ENCODE measurements at regions not wholly inside any gene's neighbourhood (a gene's known extent, or its start where the extent isn't known, plus 50 kb on each side); places are given as distances from the start of the nearest gene placed in this dataset.

GRCh38 chr10:45147000-45147399 lies 146.3 kb downstream of the ZNF22 start:
- TF ChIP-seq, protein P1, sequence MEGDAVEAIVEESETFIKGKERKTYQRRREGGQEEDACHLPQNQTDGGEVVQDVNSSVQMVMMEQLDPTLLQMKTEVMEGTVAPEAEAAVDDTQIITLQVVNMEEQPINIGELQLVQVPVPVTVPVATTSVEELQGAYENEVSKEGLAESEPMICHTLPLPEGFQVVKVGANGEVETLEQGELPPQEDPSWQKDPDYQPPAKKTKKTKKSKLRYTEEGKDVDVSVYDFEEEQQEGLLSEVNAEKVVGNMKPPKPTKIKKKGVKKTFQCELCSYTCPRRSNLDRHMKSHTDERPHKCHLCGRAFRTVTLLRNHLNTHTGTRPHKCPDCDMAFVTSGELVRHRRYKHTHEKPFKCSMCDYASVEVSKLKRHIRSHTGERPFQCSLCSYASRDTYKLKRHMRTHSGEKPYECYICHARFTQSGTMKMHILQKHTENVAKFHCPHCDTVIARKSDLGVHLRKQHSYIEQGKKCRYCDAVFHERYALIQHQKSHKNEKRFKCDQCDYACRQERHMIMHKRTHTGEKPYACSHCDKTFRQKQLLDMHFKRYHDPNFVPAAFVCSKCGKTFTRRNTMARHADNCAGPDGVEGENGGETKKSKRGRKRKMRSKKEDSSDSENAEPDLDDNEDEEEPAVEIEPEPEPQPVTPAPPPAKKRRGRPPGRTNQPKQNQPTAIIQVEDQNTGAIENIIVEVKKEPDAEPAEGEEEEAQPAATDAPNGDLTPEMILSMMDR (IDR thresholded peaks at IDR 0.05): no peak
- no peak for TF ChIP-seq ZFX (IDR thresholded peaks at IDR 0.05; ENCODE audit: borderline replicate concordance)

Measured in 22Rv1 (cell line).